ENCODE measurements at regions not wholly inside any gene's neighbourhood (a gene's known extent, or its start where the extent isn't known, plus 50 kb on each side); places are given as distances from the start of the nearest gene placed in this dataset.
A peak's percentile ranks its signal among the peaks of the same experiment; 100 is the strongest.

DNA sequence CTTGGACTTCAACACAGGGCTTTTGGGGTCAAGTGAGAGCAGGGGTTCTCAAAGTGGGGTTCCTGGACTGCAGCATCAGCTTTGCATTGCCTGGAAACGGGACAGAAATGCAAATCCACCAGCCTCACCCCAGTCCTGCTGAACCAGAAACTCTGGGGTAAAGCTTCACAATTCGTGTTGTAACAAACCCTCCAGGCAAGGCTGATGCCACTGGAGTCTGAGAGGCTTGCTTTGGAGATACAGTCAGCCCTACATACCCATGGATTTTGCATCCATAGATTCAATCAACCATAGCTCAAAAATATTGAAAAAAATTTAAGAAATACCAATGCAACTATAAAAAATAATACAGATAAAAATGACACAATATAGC, 160.4 kb upstream of the ECI2 start:
- DNase-seq (ENCODE audit: low spot score), result no peak

DNA sequence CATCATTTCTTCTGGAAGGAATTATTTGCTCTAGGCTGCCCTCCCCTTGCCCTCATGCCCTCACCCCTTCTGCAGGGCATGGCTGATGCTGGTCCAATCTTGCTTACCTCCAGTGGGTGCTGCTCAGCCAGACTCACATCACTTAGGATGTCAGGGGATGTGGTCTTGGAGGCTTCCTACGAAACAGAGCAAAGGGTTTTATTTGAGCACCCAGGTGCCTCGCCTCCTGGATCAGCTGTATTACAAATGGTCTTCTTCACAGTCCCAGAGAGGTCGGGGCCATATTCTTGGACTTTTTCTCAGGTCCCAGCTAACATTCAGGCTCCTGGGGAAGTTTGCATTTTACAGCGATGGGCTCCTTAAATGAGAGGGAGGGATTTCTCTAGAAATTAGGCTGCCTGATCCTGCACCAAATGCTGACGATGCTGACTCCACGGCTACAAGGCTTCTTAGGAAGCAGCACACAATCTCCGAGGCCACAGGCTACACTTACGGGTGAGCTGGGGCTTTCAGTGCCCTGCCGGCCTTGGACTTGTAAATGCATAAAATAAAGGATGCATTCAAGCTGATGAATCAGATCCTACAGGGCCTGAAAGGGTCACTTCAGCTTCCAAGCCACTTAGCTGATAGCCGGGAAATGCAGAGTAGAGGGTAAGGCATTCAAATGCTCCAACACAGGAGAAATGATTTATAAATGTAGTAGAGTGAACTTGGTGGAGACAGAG, 159.8 kb upstream of the ECI2 start:
- no peak for DNase-seq (ENCODE audit: low spot score)

DNA sequence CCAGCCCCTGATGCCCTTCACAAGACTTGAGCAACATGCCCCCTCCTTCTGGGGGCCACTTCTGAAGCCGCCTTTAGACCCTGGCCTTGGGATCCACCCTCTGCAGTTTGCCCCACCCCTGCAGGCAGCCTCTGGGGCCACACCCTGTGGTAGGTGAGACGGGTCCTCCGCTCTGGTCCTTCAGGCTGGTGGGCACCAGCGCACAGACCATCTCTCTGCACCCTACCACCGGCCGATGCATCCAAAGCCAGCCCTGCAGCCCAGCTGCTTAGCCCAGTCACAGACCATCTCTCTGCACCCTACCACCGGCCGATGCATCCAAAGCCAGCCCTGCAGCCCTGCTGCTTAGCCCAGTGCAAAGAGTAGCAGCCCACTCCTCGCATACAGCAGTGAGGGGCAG, 159.3 kb upstream of the ECI2 start:
- no peak for DNase-seq (ENCODE audit: low spot score)

DNA sequence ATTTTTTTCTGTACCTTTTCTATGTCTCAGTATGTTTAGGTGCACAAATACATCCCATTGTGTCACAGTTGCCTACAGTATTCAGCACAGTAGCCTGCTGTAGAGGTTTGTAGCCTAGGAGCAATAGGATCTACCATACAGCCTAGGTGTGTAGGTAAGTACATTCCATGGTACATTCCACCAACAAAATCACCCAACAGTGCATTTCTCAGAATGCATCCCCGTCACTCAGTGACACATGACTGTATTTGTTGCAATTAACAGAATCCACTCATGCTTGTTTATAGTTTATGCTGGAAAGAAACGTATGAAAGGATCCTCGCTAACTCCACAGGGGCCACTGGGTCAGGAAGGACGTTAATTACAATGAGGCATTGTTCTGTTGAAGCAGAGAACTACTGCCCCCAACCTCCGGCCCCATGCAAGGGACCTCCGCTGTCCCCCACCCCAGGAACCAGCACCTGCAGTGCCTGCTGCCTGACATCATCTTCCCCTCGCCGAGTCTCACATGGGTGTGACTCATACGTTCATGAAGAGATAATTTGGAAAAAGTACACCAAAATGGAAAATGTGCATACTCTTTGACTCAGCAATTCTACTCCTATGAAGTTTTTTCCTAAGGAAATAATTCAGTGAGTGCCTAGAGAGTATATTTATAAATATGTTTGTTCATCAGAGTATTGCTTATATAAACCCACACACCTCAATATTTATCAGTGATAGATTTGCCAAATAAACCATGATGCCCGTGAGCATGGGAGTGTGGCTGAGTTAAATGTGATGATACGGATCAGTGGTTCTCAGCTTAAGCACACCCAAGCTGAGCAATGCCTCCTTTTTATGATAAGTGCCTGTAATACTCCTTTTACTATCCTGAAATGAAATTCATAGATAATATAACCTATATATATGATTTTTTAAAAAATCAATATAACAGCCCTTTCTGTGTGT, 156.4 kb upstream of the ECI2 start:
- no peak for DNase-seq (ENCODE audit: low spot score)

DNA sequence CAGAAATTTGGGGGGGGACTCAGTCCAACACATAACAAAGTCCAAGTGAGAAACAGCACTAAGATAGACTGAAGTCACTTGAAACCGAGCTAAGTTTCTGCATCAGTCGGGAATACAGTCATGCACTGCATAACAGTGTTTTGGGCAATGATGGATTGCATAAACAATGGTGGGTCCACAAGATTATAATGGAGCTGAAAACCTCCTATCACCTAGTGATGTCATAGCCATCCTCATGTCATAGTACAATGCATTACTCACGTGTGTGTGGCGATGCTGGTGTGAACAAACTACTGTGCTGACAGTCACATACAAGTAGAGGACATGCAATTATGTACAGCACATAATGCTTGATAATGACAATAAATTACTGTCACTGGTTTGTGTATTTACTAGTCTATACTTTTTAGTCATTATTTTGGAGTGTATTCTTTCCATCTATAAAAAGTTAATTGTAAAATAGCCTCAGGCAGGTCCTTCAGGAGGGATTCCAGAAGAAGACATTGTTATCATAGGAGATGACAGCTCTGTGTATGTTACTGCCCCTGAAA, 154.5 kb upstream of the ECI2 start:
- DNase-seq (ENCODE audit: low spot score), result no peak

DNA sequence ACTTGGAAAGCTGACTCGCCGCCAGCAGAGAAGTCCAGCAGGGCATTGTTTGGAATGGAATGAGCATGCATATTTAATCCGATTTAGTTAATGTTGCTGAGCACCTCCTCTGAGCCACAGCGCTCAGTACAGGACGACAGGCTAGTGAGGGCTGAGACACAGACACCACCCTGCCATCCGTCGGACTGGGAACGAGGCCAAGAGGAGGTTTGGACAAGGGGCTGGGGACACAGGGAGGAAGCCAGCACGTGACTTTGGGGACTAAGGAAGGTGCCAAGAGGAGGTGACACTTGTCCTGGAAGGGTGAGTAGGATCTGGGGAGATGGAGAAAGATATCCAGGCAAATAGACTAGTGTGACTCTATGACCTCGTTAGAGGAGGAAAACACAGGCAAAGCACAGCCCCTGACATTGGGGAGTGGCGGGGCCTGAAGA, 152.5 kb upstream of the ECI2 start:
- peak; percentile 79 for DNase-seq (ENCODE audit: low spot score)

DNA sequence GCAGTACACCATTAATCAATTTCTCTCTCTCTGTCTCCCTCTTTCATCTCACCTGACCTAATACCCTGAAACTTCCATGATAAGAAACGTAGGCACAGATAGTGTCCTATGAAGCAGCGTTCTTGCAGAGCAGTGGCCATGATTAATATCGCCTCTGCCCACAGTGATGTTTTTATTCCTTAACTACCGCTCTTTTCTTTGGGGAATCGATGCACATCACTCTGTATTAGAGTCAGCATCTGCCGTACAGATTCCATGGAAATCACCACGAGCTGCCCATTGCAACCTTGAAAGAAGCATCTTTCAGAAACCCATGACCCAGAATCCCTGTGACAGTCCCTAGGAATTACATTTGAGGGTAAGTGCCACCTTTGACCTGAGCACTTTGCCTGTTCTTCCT, 152.0 kb upstream of the ECI2 start:
- no peak for DNase-seq (ENCODE audit: low spot score)

DNA sequence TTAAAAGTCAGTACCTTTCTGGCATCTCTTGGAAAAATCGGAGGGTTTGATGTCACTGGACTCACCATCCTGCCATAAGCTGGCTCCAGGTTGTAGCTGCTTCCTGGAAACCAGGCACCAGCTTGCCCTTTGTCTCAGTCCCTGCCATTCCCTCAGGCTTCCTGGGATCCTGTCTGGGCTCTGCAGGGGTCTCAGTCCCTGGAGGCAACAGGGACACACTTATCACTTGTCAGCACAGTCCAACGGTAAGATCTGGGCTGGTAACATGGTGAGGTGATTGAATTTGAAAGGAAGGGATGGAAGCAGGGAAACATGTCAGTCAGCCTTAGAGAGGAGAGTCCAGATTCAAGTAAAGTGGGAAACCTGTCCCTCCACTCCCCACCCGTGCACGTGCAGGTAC, 147.6 kb upstream of the ECI2 start:
- peak; percentile 15 for DNase-seq (ENCODE audit: low spot score)

DNA sequence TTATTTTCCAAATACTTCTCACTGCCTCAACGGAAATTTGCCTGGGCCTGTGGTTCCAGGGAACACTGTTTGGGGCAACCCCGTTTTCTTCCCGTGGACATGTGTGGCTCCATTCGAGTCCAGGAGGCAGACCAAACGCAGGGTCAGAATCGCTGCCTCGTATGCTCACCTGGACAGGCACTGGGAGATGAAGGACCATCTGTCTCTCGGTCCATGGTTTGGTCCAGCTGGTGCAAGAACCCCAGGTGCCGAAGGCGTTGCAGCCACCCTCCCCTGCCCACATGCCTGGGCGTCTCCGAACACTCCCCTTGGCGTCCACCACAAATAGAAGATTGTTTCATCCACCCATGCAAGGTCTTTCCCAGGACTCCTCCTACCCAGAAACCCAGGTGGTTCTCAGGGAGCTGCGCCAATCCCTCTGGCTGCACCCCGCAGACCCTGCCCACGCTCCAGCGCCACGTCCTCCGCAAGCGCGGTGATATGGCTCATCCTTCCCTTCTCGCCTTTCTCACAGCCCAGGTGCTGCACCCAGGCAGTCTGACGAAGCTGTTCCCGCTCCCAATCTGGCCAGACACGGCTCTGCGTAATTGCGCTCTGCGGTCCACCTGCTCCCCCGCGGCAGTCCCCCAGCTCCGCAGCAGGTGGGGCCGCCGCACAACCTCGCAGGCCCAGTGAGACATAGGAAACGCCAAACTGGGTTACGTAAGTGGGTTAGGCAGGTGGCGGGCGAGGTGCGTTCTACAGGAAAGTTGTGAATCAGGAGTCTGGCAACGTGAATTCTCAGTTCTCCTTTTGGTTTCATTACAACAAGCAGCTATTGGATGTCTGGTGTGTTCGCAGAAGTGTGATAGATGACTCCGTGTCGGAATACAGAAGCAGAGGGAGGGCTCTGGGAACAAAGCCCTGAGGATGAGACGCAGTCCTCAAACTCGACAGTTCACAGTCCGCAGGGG, 146.2 kb upstream of the ECI2 start:
- peak; percentile 72 for DNase-seq (ENCODE audit: low spot score)

DNA sequence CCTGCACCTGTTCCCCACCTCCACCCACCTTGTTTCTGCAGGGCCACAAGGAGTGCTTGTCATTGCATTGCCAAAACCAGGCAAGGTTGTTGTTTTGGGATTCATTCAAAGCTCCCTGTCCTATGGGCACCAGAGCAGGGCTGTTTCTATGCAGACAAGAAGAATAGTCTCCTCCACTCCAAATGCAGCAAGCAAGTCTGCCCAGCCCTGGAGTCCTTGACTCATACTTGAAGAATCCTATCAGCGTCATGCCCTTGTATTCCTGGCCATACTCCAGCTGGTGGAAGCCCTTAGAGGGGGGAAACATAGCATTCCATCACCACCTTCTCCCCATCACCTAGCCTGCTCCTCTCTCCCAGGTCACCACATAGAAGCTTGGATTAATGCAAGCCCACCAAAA, 145.3 kb upstream of the ECI2 start:
- DNase-seq (ENCODE audit: low spot score), result peak; percentile 38

DNA sequence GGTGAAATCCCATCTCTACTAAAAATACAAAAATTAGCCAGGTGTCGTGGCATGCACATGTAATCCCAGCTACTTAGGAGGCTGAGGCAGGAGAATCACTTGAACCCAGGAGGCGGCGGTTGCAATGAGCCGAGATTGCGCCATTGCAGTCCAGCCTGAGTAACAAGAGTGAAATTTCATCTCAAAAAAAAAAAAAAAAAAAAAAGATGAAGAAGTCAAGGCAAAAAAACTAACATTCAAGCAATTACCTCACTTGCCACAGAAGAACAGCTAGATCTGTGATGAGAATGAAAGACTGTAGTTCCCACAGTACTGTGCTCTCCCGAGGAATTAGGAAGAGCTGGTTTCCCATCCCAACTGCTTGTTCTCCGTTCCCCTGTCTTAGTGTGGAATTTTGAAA, 144.7 kb upstream of the ECI2 start:
- DNase-seq (ENCODE audit: low spot score), result no peak

DNA sequence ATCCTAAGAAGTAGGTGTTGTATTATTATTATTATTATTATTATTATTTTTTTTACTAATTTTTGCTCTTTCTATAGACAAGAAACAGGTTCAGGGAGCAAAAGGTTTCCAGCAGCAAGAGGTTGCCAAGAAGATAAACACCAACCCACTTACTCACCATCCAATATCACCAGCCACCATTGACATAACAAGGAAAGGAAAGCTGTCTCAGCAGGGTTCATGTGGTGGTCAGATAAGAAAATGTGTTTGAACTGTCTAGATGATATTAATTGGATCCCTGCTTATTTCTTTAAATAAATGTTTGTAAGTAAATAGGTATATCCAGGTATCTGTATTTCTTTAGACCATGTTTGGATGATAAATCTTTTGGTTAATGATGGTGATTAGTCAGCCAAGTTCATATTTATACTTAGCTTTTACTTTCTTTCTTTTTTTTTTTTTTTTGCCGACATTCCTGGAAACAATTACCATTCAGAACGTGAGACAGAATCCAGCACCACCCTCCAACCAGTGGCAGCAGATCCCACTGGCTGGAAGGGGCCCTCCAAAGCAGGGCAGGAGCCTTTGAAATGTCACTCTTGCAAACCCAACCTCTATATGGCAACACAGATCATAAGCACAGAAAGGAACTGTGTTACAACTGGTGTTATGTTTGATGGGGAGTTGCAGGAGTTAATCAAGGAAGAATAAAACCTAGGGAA, 139.2 kb upstream of the ECI2 start:
- DNase-seq (ENCODE audit: low spot score), result no peak

DNA sequence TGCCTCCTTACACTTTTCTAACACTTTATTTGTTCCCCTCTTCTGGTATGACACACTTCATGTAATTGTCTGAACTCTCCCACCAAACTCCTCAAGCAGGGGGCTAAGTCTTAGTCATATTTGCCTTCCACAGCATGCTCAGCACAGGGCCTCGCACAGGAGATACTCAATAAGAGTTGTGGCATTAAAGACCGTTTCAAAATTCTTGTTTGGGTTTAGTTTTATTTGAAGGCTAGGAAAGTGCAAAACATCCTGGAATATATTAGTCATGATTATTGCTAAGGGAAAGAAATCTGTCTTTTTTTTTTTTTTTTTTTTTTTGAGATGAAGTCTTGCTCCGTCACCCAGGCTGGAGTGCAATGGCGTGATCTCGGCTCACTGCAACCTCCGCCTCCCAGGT, 137.6 kb upstream of the ECI2 start:
- no peak for DNase-seq (ENCODE audit: low spot score)

DNA sequence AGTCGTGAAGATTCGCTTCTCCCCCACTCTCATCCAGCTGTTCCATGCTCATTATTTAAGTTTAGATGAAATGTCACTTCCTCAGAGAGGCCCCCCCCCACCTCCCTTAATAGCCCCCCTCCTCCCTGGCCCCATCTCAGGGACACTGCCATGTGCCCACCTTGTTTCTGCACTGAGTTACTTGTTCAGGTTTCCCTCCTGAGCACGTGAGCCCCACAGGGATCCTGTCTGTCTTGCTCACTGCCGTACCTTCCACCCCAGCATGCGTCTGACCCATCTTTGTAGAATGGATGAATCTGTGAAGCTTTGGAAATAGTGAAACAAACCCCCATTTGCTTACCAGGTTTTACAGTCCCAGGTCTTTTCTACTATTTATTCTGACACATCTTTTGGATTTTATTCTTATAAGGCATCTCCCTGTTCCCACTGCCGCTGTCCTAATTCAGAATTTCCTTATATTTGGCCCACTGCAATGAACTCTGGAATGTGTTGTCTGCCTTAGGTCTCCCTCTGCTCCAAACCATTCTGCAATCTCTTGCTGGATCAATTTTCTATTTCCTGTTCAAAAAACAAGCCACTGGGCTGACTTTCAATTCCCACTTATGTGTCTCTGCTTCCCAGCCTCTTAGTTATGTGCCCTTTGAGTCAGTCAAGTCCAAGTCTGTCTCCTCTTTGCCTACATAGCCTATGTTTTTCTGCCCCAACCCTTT, 136.5 kb upstream of the ECI2 start:
- DNase-seq (ENCODE audit: low spot score), result no peak

DNA sequence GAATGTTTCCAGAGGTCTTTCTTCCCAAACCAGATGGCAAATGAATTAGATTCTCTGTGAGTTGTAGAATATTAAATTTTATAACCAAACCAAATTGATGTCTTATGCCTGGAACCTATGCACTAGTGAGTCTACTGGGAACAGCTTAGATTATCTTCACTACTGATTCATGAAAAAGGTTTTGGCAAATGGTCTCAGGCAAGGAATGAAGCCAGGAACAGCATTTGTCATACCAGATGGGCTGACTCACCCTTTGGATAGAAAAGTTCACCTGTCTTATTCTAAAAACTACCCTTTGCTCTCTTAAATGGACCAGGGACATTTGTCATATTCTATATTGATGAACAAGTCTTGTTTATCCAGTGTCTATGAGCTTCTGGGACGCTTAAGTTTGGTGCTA, 135.4 kb upstream of the ECI2 start:
- peak; percentile 94 for DNase-seq (ENCODE audit: low spot score)

DNA sequence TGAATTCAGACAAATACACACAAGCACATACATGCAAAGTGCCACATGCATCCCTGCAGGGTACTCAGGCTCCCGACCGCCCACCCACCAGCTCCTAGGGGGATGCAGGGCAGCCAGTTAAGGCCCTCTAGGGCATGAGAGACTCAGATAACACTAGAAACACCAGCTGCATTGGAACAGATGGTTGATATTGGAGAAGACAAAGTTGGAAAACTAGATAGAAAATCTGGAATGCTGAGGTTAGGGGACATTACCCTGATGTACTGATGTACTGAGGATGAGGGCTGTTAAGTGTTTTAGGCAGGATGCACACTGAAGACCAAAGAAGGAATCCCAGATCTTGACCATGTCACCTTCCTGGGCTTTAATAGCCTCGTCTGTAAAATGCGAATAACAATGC, 134.6 kb upstream of the ECI2 start:
- DNase-seq (ENCODE audit: low spot score), result no peak

DNA sequence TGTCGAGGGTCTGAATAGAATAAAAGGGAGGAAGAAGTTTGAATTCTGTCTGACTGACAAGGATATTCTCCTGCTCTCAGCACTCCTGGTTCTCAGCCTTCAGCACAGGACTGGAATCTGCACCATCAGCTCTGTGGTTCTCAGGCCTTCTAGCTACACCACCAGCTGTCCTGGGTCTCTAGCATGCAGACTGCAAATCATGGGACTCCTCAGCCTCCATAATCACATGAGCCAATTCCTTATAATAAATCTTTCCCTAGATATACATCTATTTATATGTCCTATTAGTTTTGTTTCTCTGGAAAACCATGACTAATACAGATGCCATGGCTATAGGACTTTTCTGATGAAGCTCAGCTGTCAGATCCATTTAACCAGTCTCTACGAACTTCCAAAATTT, 132.8 kb upstream of the ECI2 start:
- no peak for DNase-seq (ENCODE audit: low spot score)

DNA sequence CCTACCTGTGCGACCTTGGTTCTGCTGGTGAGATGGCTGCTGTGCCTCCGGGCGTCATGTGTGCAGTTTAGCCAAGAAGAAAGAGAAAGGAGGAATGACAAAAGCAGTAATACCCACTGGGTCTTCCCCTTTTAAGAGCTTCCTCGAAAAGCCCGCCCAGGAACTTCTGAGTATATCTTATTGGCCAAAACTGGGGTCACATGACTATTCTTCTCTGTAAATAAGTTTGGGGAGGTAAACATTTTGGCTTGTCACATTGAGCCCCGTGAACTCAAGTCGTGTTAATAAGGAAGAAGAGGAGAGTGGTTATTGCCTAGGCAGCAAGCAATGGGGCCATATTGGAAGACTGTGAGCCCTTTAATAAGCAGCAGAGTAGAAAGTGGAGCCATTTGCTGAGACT, 130.4 kb upstream of the ECI2 start:
- no peak for DNase-seq (ENCODE audit: low spot score)

DNA sequence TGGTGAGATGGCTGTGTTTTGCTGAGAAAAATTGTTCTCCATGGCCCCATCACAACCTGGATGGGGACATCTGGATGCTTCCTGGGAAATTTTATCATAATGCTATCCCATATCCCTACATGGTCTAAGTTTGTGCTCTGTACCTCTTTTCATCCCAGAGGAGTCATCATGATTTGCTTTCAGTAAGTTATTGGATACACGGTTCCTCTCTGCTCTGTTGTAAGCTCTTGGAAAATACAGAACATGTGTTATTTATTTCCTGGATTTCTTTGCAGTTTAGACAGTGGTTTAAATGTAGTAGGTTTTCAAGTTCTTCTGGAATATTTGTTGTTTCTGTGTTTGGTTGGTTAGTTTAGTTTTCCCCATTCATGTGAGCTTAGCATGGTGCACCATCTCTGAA, 129.2 kb upstream of the ECI2 start:
- DNase-seq (ENCODE audit: low spot score), result no peak

DNA sequence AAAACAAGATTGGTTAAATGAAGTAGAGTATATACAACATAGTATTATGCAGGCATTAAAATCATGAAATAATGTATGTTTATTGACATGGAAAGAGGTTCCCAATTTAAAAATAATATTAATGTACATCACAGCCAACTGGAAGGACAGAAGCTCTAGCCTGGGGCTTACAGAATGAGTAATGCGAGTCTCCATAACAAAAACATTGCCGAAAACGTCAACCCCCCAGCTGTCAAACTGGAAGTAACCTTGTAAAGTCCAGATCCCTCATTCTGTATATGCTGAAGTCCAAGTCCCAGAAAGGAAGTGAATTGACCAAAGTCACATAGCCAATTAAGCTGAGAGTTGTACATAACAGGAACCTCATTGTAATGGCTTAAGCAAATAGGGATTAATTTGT, 128.7 kb upstream of the ECI2 start:
- no peak for DNase-seq (ENCODE audit: low spot score)

DNA sequence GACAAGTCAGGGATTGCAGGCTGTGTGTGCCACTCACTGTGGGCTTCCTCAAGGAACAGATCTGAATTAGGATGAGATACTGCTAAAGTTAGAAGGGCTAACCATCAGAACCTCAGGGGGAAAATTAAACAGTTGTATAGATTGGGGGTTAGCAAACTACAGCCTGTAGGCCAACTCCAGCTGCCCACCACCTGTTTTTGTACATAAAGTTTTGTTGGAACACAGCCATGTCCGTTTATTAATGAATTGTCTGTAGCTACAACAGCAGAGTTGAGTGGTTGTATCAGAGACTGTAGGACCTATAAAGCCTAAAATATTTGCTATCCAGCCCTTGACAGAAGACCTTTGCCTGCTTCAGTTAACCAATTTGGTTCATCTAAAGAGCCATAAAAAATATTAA, 127.2 kb upstream of the ECI2 start:
- DNase-seq (ENCODE audit: low spot score), result no peak

All from cerebellar cortex (tissue), 1 donor.